HEK293T (cell line): ENCODE measurements at regions not wholly inside any gene's neighbourhood (a gene's known extent, or its start where the extent isn't known, plus 50 kb on each side); places are given as distances from the start of the nearest gene placed in this dataset.

Experiments
- SP1 ChIP-seq: fragments of 450-650 bp; IDR thresholded peaks from 2 replicates; pipeline ENCODE4 v1.6.1; 2017
- SUZ12 ChIP-seq: fragments of 450-650 bp; IDR thresholded peaks from 2 replicates; pipeline ENCODE4 v1.6.1; 2016; ENCODE audit warnings: mild to moderate bottlenecking

DNA sequence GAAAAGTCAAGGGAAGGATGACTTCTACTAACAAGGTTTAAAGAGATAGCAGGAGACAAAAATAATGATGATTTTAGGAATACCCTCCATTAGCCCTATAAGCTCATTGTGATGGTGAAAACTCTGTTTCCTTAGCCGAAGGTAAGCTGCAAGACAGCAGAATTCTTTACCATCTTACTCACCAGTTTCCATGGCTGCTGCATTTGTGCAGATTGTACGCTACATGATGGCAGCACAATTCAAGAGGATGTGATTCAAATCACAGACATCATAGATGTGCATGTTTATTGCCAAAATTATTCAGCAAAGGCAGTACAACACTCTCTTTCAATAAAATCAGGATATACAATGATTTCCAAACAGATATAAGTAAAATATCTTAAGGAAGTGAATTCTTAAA is 175.6 kb downstream of the SPATA31D1 start:
- TF ChIP-seq SP1 (no peak), SUZ12 (no peak)
